Endothelial cell of umbilical vein (primary cell): ENCODE measurements at regions not wholly inside any gene's neighbourhood (a gene's known extent, or its start where the extent isn't known, plus 50 kb on each side); places are given as distances from the start of the nearest gene placed in this dataset.

Experiments
- EZH2 ChIP-seq: IDR thresholded peaks from 2 replicates; pipeline ENCODE4 v1.6.1; 2012; ENCODE audit warnings: borderline replicate concordance, low read depth, mild to moderate bottlenecking, moderate library complexity, low read length, inconsistent platforms; ENCODE audit not compliant: severe bottlenecking
- GATA2 ChIP-seq: IDR thresholded peaks from 2 replicates; pipeline ENCODE4 v1.7.0; 2011; ENCODE audit warnings: low read depth, mild to moderate bottlenecking, moderate library complexity, mixed read lengths, low read length; ENCODE audit not compliant: insufficient read length, insufficient read depth
- POLR2A ChIP-seq: IDR thresholded peaks from 2 replicates; pipeline ENCODE4 v1.6.1; 2012; ENCODE audit warnings: low read depth, mild to moderate bottlenecking, control low read depth, low read length
- TF ChIP-seq, protein P1 (sequence below), 2 donors: IDR thresholded peaks; 1 replicate in 1 of 2; 2 replicates in 1 of 2; pipeline ENCODE4 v1.5.1; 2011; ENCODE audit warnings: low read length in 2 of 2, mild to moderate bottlenecking in 2 of 2, moderate library complexity in 2 of 2, control low read depth in 1 of 2, inconsistent platforms in 1 of 2, low read depth in 1 of 2; ENCODE audit not compliant: insufficient read depth in 1 of 2; ENCODE audit errors: extremely low read depth in 1 of 2

DNA sequence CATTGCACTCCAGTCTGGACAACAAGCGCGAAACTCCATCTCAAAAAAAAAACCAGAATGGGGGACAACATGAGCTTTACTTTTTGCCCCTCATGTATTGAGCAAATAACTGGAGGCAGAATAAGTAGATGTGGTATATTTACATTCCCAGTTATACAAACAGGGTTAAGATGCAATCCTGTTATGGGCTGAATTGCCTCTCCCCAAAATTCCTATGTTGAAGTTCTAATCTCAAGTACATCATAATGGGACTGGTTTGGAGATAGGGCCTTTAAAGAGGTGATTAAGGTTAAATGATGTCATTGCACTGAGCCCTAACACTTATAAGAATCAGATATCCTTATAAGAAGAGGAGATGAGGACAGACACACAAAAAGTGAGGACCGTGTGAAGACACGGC lies 319.8 kb upstream of the KLHL29 start:
- TF ChIP-seq POLR2A (no peak), EZH2 (no peak), GATA2 (no peak)
- TF ChIP-seq, protein P1, sequence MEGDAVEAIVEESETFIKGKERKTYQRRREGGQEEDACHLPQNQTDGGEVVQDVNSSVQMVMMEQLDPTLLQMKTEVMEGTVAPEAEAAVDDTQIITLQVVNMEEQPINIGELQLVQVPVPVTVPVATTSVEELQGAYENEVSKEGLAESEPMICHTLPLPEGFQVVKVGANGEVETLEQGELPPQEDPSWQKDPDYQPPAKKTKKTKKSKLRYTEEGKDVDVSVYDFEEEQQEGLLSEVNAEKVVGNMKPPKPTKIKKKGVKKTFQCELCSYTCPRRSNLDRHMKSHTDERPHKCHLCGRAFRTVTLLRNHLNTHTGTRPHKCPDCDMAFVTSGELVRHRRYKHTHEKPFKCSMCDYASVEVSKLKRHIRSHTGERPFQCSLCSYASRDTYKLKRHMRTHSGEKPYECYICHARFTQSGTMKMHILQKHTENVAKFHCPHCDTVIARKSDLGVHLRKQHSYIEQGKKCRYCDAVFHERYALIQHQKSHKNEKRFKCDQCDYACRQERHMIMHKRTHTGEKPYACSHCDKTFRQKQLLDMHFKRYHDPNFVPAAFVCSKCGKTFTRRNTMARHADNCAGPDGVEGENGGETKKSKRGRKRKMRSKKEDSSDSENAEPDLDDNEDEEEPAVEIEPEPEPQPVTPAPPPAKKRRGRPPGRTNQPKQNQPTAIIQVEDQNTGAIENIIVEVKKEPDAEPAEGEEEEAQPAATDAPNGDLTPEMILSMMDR (IDR thresholded peaks at IDR 0.05; ENCODE audit: extremely low read depth in 1 of 2, insufficient read depth in 1 of 2, low read depth in 1 of 2, low read length in 2 of 2), result no peak
